ENCODE measurements at regions not wholly inside any gene's neighbourhood (a gene's known extent, or its start where the extent isn't known, plus 50 kb on each side); places are given as distances from the start of the nearest gene placed in this dataset.
"Not testable (repeated sequence)": the region's sequence is repeated elsewhere in the genome, so short reads cannot be mapped to it uniquely, and the experiment has no call there.

DNA sequence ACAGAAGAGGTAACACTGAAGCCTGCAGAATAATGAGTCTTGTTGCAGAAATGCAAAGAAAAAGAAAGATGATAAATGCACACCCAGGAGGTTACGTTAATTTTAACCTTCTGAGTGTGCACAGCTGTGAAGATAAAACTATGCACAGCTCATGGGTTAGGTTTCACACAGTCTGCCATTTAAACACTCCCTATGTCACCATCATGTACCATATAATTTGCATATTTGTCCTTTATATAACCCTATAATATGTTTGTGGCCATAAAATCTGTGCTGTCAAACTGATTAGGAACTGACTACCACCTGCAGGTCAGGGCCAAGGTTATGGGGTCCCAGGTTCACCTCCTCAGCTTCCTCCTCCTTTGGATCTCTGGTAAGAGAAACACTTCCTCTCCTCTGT is 205.5 kb downstream of the RPIA start:
- TF ChIP-seq, protein P1, sequence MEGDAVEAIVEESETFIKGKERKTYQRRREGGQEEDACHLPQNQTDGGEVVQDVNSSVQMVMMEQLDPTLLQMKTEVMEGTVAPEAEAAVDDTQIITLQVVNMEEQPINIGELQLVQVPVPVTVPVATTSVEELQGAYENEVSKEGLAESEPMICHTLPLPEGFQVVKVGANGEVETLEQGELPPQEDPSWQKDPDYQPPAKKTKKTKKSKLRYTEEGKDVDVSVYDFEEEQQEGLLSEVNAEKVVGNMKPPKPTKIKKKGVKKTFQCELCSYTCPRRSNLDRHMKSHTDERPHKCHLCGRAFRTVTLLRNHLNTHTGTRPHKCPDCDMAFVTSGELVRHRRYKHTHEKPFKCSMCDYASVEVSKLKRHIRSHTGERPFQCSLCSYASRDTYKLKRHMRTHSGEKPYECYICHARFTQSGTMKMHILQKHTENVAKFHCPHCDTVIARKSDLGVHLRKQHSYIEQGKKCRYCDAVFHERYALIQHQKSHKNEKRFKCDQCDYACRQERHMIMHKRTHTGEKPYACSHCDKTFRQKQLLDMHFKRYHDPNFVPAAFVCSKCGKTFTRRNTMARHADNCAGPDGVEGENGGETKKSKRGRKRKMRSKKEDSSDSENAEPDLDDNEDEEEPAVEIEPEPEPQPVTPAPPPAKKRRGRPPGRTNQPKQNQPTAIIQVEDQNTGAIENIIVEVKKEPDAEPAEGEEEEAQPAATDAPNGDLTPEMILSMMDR (conservative IDR thresholded peaks at IDR 0.05), result no peak
- no peak overlapping the region for H3K27ac ChIP-seq

- H3K27ac ChIP-seq, result no peak overlapping the region
- TF ChIP-seq, protein P1 (conservative IDR thresholded peaks at IDR 0.05), result no peak
Measured at GRCh38 chr2:88897715-88898114, 206.2 kb downstream of the RPIA start.

DNA sequence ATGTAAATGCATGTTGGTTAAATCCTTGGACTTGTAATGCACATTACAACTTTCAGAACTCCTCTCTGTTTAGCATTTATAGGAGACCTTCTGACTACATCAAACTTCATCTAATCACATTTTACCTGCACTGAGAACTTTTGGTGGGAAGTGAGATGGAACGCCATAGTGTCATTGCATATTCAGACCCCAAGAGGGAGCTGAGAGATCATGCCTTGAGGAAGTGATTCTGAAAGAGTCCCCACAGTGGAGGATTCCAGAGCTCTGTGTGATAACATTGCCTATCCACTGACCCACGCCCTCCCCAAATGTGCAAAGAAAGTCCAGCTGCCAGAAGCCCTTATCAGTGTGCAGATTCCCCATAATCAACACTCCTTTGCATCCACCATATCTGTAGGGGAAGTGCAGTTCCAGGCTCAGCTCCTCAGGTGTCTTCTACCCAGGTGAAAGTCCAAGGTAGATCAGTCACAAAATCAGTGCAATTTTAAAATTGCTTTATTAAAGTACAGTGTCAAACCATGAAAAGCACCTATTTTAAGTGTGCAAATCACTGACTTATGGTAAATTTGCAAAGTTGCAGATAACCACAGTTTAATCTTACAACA is 212.4 kb downstream of the RPIA start:
- no peak overlapping the region for H3K27ac ChIP-seq
- TF ChIP-seq, protein P1 (conservative IDR thresholded peaks at IDR 0.05), result peak; percentile 85

DNA sequence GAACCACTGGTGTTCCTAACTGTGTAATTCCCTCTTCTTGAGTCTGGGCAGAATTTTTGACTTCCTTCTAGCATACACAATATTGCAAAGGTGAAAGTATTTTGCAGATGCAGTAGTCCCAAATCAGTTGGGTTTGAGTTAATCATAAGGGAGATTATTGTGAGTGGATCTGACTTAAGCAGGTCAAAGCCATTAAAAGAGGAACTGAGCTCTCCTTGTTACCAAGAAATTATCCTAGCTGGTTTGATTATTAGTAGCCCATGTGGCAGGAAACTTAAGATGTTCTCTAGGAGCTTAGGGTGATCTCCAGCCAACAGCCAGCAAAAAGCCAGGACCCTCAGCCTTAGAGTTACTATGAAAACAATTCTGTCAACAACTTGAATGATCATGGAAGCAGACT is 221.8 kb downstream of the RPIA start:
- no peak overlapping the region for H3K27ac ChIP-seq
- TF ChIP-seq, protein P1 (conservative IDR thresholded peaks at IDR 0.05), result no peak

DNA sequence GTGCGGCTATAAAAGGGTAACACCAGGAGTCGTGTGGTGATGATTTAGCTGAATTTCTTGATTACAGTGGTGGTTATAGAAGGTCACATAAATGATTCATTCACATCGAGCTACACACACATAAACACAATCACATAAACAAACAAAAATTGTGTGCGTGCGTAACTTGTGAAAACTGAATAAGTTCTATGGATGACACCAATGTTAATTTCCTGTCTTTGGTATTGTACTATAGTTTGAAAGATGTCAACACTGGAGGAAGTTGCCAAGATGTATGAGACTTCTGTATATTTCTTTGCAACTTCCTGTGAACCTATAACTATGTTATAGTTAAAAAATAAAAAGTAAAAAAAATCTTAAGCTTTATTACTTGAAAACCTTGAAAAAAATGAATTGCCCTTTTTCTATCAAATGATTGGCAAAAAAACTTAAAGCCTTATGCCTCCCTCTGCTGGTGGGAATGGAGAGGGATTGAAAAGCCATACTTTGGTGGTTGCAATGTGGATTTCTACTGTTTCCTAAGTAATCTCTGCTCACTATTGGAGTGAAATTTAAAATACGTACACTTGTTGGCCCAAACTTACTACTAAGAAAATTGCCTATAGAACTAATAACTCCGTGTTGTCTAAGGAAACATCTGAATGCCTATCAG is 227.7 kb downstream of the RPIA start:
- TF ChIP-seq, protein P1 (conservative IDR thresholded peaks at IDR 0.05), result peak; percentile 80
- H3K27ac ChIP-seq, result no peak overlapping the region

DNA sequence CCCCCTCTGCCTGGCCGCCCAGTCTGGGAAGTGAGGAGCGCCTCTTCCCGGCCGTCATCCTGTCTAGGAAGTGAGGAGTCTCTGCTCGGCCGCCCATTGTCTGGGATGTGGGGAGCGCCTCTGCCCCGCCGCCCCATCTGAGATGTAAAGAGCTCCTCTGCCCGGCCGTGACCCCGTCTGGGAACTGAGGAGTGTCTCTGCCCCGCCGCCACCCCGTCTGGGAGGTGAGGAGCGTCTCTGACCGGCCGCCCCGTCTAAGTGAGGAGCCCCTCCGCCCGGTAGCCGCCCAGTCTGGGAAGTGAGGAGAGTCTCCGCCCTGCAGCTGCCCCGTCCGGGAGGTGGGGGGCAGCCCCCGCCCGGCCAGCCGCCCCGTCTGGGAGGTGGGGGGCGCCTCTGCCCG is 228.9 kb downstream of the RPIA start:
- not testable (repeated sequence) for H3K27ac ChIP-seq

- TF ChIP-seq, protein P1 (conservative IDR thresholded peaks at IDR 0.05), result no peak
- H3K27ac ChIP-seq, result no peak overlapping the region
Measured at GRCh38 chr2:88924533-88924932, 233.1 kb downstream of the RPIA start.

DNA sequence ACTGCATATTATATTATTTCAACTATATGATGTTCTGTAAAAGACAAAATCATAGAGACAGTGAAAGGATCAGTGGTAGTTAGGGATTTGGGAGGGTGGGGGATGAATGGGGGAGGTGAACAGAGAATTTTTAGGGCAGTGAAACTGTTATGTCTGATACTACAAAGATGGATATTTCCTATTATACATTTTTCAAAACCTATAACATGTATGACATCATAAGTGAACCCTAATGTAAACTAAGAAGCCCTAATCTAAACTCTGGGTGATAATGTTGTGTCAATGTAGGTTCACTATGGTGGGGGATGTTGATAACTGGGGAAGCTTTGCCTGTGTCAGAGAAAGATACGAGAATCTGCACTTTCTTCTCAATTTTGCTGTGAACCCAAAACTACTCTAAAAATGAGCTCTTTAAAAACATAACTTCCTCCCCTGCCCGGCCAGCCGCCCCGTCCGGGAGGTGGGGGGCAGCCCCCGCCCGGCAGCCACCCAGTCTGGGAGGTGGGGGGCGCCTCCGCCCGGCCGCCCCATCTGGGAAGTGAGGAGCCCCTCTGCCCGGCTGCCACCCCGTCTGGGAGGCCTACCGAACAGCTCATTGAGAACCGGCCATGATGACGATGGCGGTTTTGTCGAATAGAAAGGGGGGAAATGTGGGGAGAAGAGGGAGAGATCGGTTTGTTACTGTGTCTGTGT is 234.4 kb downstream of the RPIA start:
- H3K27ac ChIP-seq, result no peak overlapping the region
- TF ChIP-seq, protein P1 (conservative IDR thresholded peaks at IDR 0.05), result no peak
